Panc1 (cell line): ENCODE measurements at regions not wholly inside any gene's neighbourhood (a gene's known extent, or its start where the extent isn't known, plus 50 kb on each side); places are given as distances from the start of the nearest gene placed in this dataset.

Experiments
- ATAC-seq: fragments of 200-7000 bp; cut with Tn5 transposase; 2 replicates; pipeline ENCODE4 v1.9.1; 2020; ENCODE audit warnings: mild to moderate bottlenecking, moderate library complexity
- BruUV-seq: library from RNA; stranded (reverse); fragments of 400-500 nt; replicated peaks from 2 replicates; lab custom pipeline; 2021; lab: Mats Ljungman, UMichigan
- CTCF ChIA-PET: fragments of 300-600 bp; sonication (Branson Sonifier 250); formaldehyde crosslinking; loops from one replicate; lab custom pipeline; 2022; ENCODE audit warnings: antibody characterized with exemption; lab: Charles Lee
- POLR2A ChIA-PET: fragments of 300-600 bp; sonication (Branson Sonifier 250); formaldehyde crosslinking; loops from one replicate; lab custom pipeline; 2022; ENCODE audit warnings: antibody characterized with exemption; lab: Charles Lee
- DNase-seq: peaks from one replicate; pipeline ENCODE4 v3.0.0-alpha.2; 2010; ENCODE audit warnings: low read depth, low spot score
- H3K27ac ChIP-seq: 2 replicates; pipeline ENCODE4 v1.5.1; 2011; ENCODE audit warnings: mild to moderate bottlenecking, low read length, inconsistent platforms
- H3K27me3 ChIP-seq: fragments of 200-500 bp; sonication (Bioruptor generic); 2 replicates; pipeline ENCODE4 v1.6.0; 2014; ENCODE audit warnings: low read length, inconsistent platforms; ENCODE audit not compliant: control insufficient read depth, insufficient read depth
- H3K36me3 ChIP-seq: fragments of 200-500 bp; sonication (Bioruptor generic); 2 replicates; pipeline ENCODE4 v1.5.1; 2014; ENCODE audit warnings: inconsistent platforms, mild to moderate bottlenecking, low read length, moderate library complexity; ENCODE audit not compliant: control insufficient read depth, insufficient read depth
- H3K4me1 ChIP-seq: 2 replicates; pipeline ENCODE4 v1.5.1; 2011; ENCODE audit warnings: inconsistent platforms, mild to moderate bottlenecking, low read length, moderate library complexity; ENCODE audit not compliant: control insufficient read depth, insufficient read depth
- H3K4me3 ChIP-seq, 2 experiments: 2 replicates each; pipeline ENCODE4 v1.5.1; 2011 to 2012; ENCODE audit warnings: low read depth in 2 of 2, low read length in 2 of 2, mild to moderate bottlenecking in 2 of 2, inconsistent platforms in 1 of 2, moderate library complexity in 1 of 2
- H3K9me3 ChIP-seq: fragments of 200-500 bp; sonication (Bioruptor generic); 2 replicates; pipeline ENCODE4 v1.5.1; 2014; ENCODE audit warnings: low read depth, mild to moderate bottlenecking, inconsistent platforms, low read length, moderate library complexity; ENCODE audit not compliant: control insufficient read depth, insufficient read depth
- CTCF ChIP-seq: fragments of 450-650 bp; IDR thresholded peaks from 2 replicates; pipeline ENCODE4 v1.5.1; 2017; ENCODE audit warnings: mild to moderate bottlenecking
- POLR2AphosphoS5 ChIP-seq: IDR thresholded peaks from 2 replicates; pipeline ENCODE4 v1.6.1; 2012; ENCODE audit warnings: mild to moderate bottlenecking, low read depth, low read length, moderate library complexity
- REST ChIP-seq, 2 experiments: IDR thresholded peaks; 2 replicates each; pipeline ENCODE4 v1.6.1; 2011 to 2012; ENCODE audit warnings: low read depth in 2 of 2, control low read depth in 1 of 2, low read length in 1 of 2, mild to moderate bottlenecking in 1 of 2, moderate library complexity in 1 of 2; ENCODE audit not compliant: insufficient read depth in 1 of 2
- SIN3A ChIP-seq: IDR thresholded peaks from 2 replicates; pipeline ENCODE4 v1.6.1; 2012; ENCODE audit warnings: low read depth, mild to moderate bottlenecking, low read length, moderate library complexity, borderline replicate concordance; ENCODE audit not compliant: insufficient read depth
- TCF7L2 ChIP-seq: IDR thresholded peaks from 2 replicates; pipeline ENCODE4 v1.6.1; 2011; ENCODE audit warnings: mild to moderate bottlenecking, low read depth, low read length, inconsistent platforms
- in situ Hi-C: cut with HindIII; loops from 2 replicates; pipeline ENCODE4 v1.10.0; 2016; ENCODE audit warnings: low sequenced_read_pairs, low pct_unique_long_range_greater_than_20kb
- intact Hi-C: fragments of 100-400 bp; cut with micrococcal nuclease; formaldehyde crosslinking; loops from one replicate; pipeline ENCODE4 v1.10.0; 2022; ENCODE audit not compliant: unreplicated experiment

GRCh38 chr2:108079736-108080135, 93.4 kb downstream of the SLC5A7 start:
- Histone ChIP-seq H3K36me3 (no peaks in the 10 kb centered on the region), H3K4me3 (no peak overlapping the region), H3K27me3 (no peaks in the 10 kb centered on the region), H3K27ac (no peak overlapping the region), H3K4me1 (no peaks in the 10 kb centered on the region), H3K9me3 (no peaks in the 10 kb centered on the region)
- ATAC-seq (no peak), DNase-seq (no peak)
- no TSS peak for BruUV-seq
- no peak for TF ChIP-seq SIN3A
- no peak for TF ChIP-seq REST (IDR thresholded peaks at IDR 0.05; ENCODE audit: insufficient read depth in 1 of 2, low read depth in 2 of 2, low read length in 1 of 2)
- TF ChIP-seq CTCF: no peak
- no peak for TF ChIP-seq POLR2AphosphoS5
- no peak for TF ChIP-seq TCF7L2
- ChIA-PET CTCF (no interaction called here), POLR2A (no interaction called here)
- intact Hi-C loops (no loop called here), in situ Hi-C loops (no loop called here)

GRCh38 chr2:108080177-108080576, 93.9 kb downstream of the SLC5A7 start:
- H3K4me1 ChIP-seq: no peaks in the 10 kb centered on the region
- POLR2A ChIA-PET: no interaction called here
- H3K36me3 ChIP-seq: no peaks in the 10 kb centered on the region
- DNase-seq (no peak), ATAC-seq (no peak)
- CTCF ChIA-PET: no interaction called here
- TF ChIP-seq SIN3A: no peak
- no peak for TF ChIP-seq CTCF
- TF ChIP-seq TCF7L2: no peak
- no peak for TF ChIP-seq POLR2AphosphoS5
- no peak for TF ChIP-seq REST (IDR thresholded peaks at IDR 0.05; ENCODE audit: insufficient read depth in 1 of 2, low read depth in 2 of 2, low read length in 1 of 2)
- no peaks in the 10 kb centered on the region for H3K9me3 ChIP-seq
- no peak overlapping the region for H3K27ac ChIP-seq
- intact Hi-C loops: no loop called here
- H3K4me3 ChIP-seq: no peak overlapping the region
- in situ Hi-C loops: no loop called here
- no TSS peak for BruUV-seq
- no peaks in the 10 kb centered on the region for H3K27me3 ChIP-seq
